ENCODE measurements at regions not wholly inside any gene's neighbourhood (a gene's known extent, or its start where the extent isn't known, plus 50 kb on each side); places are given as distances from the start of the nearest gene placed in this dataset.
"Not testable (repeated sequence)": the region's sequence is repeated elsewhere in the genome, so short reads cannot be mapped to it uniquely, and the experiment has no call there.

GRCh38 chr11:92168936-92169335 lies 55.7 kb upstream of the FAT3 start:
- DNase-seq: no peak

GRCh38 chr11:92167571-92167970 lies 57.0 kb upstream of the FAT3 start:
- DNase-seq: no peak

- no peak for DNase-seq
Measured at GRCh38 chr11:92166335-92166734, 58.3 kb upstream of the FAT3 start.

- no peak for DNase-seq
Measured at GRCh38 chr11:92163879-92164278, 60.7 kb upstream of the FAT3 start.

- DNase-seq: no peak
Measured at GRCh38 chr11:92162776-92163175, 61.8 kb upstream of the FAT3 start.

- DNase-seq: no peak
Measured at GRCh38 chr11:92159931-92160330, 64.7 kb upstream of the FAT3 start.

GRCh38 chr11:92157390-92157789 lies 67.2 kb upstream of the FAT3 start:
- not testable (repeated sequence) for DNase-seq

- DNase-seq: no peak
Measured at GRCh38 chr11:92154611-92155010, 70.0 kb upstream of the FAT3 start.

- no peak for DNase-seq
Measured at GRCh38 chr11:92154110-92154509, 70.5 kb upstream of the FAT3 start.

GRCh38 chr11:92153542-92153941 lies 71.1 kb upstream of the FAT3 start:
- no peak for DNase-seq

GRCh38 chr11:92152245-92152644 lies 72.4 kb upstream of the FAT3 start:
- DNase-seq: no peak

GRCh38 chr11:92149996-92150395 lies 74.6 kb upstream of the FAT3 start:
- no peak for DNase-seq

- DNase-seq: no peak
Measured at GRCh38 chr11:92141725-92142124, 82.9 kb upstream of the FAT3 start.

- DNase-seq: no peak
Measured at GRCh38 chr11:92141159-92141558, 83.5 kb upstream of the FAT3 start.

GRCh38 chr11:92140021-92140420 lies 84.6 kb upstream of the FAT3 start:
- DNase-seq: no peak

GRCh38 chr11:92138296-92138695 lies 86.3 kb upstream of the FAT3 start:
- DNase-seq: no peak

- DNase-seq: no peak
Measured at GRCh38 chr11:92137747-92138146, 86.9 kb upstream of the FAT3 start.

- DNase-seq: no peak
Measured at GRCh38 chr11:92136797-92137196, 87.8 kb upstream of the FAT3 start.

GRCh38 chr11:92131289-92131865 lies 93.2 kb upstream of the FAT3 start:
- DNase-seq: no peak

GRCh38 chr11:92130421-92130831 lies 94.2 kb upstream of the FAT3 start:
- DNase-seq: peak; percentile 10

GRCh38 chr11:92129811-92130210 lies 94.8 kb upstream of the FAT3 start:
- DNase-seq: peak; percentile 7

- DNase-seq: no peak
Measured at GRCh38 chr11:92128026-92128425, 96.6 kb upstream of the FAT3 start.

- DNase-seq: no peak
Measured at GRCh38 chr11:92125321-92125720, 99.3 kb upstream of the FAT3 start.

- no peak for DNase-seq
Measured at GRCh38 chr11:92123540-92123939, 101.1 kb upstream of the FAT3 start.

GRCh38 chr11:92122561-92122960 lies 102.1 kb upstream of the FAT3 start:
- no peak for DNase-seq

Data from hindlimb muscle (tissue), 1 donor.